Adrenal gland (tissue), 9 donors: ENCODE measurements at regions not wholly inside any gene's neighbourhood (a gene's known extent, or its start where the extent isn't known, plus 50 kb on each side); places are given as distances from the start of the nearest gene placed in this dataset.

Experiments
- DNase-seq, 7 donors: peaks; one replicate each; pipeline ENCODE4 v3.0.0-alpha.2; 2019 to 2020
- H3K27ac ChIP-seq, 5 donors: fragments of 200-600 bp; sonication (generic) in 4 of 5; 1 replicate in 3 of 5; 2 replicates in 2 of 5; pipeline versions ENCODE4 v1.5.1 to v1.8.0; 2016 to 2020; ENCODE audit warnings: mild to moderate bottlenecking in 1 of 5
- H3K27me3 ChIP-seq: fragments of 200-600 bp; 2 replicates; pipeline ENCODE4 v1.8.0; 2021
- H3K36me3 ChIP-seq, 2 donors: fragments of 200-600 bp; replicated peaks in 1 of 2; 1 replicate in 1 of 2; 2 replicates in 1 of 2; pipeline versions ENCODE4 v1.5.1 to v1.8.0; 2018 to 2022
- H3K4me1 ChIP-seq, 2 donors: fragments of 200-600 bp; replicated peaks in 1 of 2; 1 replicate in 1 of 2; 2 replicates in 1 of 2; pipeline versions ENCODE4 v1.5.1 to v1.8.0; 2018 to 2021
- H3K4me3 ChIP-seq, 4 donors: fragments of 200-600 bp; sonication (generic) in 3 of 4; one replicate each; pipeline ENCODE4 v1.5.1; 2016 to 2018
- H3K9me3 ChIP-seq, 3 donors: fragments of 200-600 bp; sonication (generic) in 1 of 3; replicated peaks in 1 of 3; 1 replicate in 2 of 3; 2 replicates in 1 of 3; pipeline versions ENCODE4 v1.5.1 to v1.8.0; 2016 to 2021
- CTCF ChIP-seq, 6 experiments: fragments of 450-650 bp in 4 of 6; fragments of 200-600 bp in 2 of 6; sonication (generic) in 1 of 6; IDR thresholded peaks; 1 replicate in 5 of 6; 2 replicates in 1 of 6; pipeline versions ENCODE4 v1.5.1 to v1.8.0; 2016 to 2021; ENCODE audit warnings: antibody characterized with exemption in 6 of 6, mild to moderate bottlenecking in 2 of 6, moderate library complexity in 1 of 6
- POLR2A ChIP-seq, 2 donors: fragments of 450-650 bp; IDR thresholded peaks; one replicate each; pipeline ENCODE4 v1.6.1; 2017; ENCODE audit warnings: antibody characterized with exemption in 2 of 2, mild to moderate bottlenecking in 2 of 2, moderate library complexity in 1 of 2
- WGBS, 4 donors: extraction: QIAGEN DNeasy Blood & Tissue Kit in 2 of 4; methylation state at CpG; one replicate each; pipeline versions ENCODE4 v1.1.5 to v1.1.7; 2013 to 2017; 5-methylcytosine and 5-hydroxymethylcytosine counted together
- intact Hi-C, 2 donors: fragments of 100-400 bp; cut with DNase I; formaldehyde crosslinking; loops; one replicate each; pipeline versions ENCODE4 v1.14.1 to v1.15.0; 2022 to 2023
- donor health status: healthy with polysubstance abuse.
- donor health status: Bipolar disorder and iron deficiency.
- donor health status: DM: yes; HTN: yes; CAD: no.
- donor health status: DM: no; HTN: no; CAD: no.
- donor health status: DM: no; HTN: no; CAD: no.

GRCh38 chr15:53165988-53166683 is 376.0 kb upstream of the ONECUT1 start:
- no peak for DNase-seq
- intact Hi-C loops = no loop called here
- Histone ChIP-seq H3K27ac (no peak overlapping the region), H3K4me3 (no peak overlapping the region), H3K27me3 (no peaks in the 10 kb centered on the region), H3K9me3 (no peaks in the 10 kb centered on the region), H3K36me3 (no peaks in the 10 kb centered on the region), H3K4me1 (no peaks in the 10 kb centered on the region)
- WGBS, 4 donors = 75 to 83% (median 78%) methylated on average over 7 of the region's 7 CpGs
- TF ChIP-seq CTCF (IDR thresholded peaks at IDR 0.05) = no peak
- TF ChIP-seq POLR2A (IDR thresholded peaks at IDR 0.05) = no peak

GRCh38 chr15:53160092-53160704 is 370.1 kb upstream of the ONECUT1 start:
- peak; percentile 66 to 91 (median 84) for DNase-seq

GRCh38 chr15:53159458-53159857 is 369.3 kb upstream of the ONECUT1 start:
- Histone ChIP-seq H3K4me3 (no peak overlapping the region), H3K27me3 (no peaks in the 10 kb centered on the region), H3K4me1 (no peaks in the 10 kb centered on the region), H3K9me3 (no peaks in the 10 kb centered on the region), H3K27ac (no peak overlapping the region), H3K36me3 (no peaks in the 10 kb centered on the region)
- intact Hi-C loops = no loop called here
- TF ChIP-seq POLR2A (IDR thresholded peaks at IDR 0.05) = no peak
- TF ChIP-seq CTCF (IDR thresholded peaks at IDR 0.05) = no peak
- DNase-seq = no peak

More at GRCh38 chr15:53160092-53160704, 370.1 kb upstream of the ONECUT1 start:
- H3K9me3 ChIP-seq = no peaks in the 10 kb centered on the region
- no peak overlapping the region for H3K27ac ChIP-seq
- no peaks in the 10 kb centered on the region for H3K27me3 ChIP-seq
- no peak overlapping the region for H3K4me3 ChIP-seq
- TF ChIP-seq POLR2A (IDR thresholded peaks at IDR 0.05) (no peak), CTCF (IDR thresholded peaks at IDR 0.05) (no peak)
- no peaks in the 10 kb centered on the region for H3K36me3 ChIP-seq
- no peaks in the 10 kb centered on the region for H3K4me1 ChIP-seq
- intact Hi-C loops = no loop called here
- whole genome bisulfite sequencing, 4 donors = 27 to 41% (median 34%) methylated on average over 3 of the region's 3 CpGs

GRCh38 chr15:53158995-53159394 is 368.9 kb upstream of the ONECUT1 start:
- no peak for DNase-seq
- Histone ChIP-seq H3K36me3 (no peaks in the 10 kb centered on the region), H3K4me1 (no peaks in the 10 kb centered on the region), H3K9me3 (no peaks in the 10 kb centered on the region), H3K27ac (no peak overlapping the region), H3K27me3 (no peaks in the 10 kb centered on the region), H3K4me3 (no peak overlapping the region)
- intact Hi-C loops = no loop called here
- TF ChIP-seq POLR2A (IDR thresholded peaks at IDR 0.05) = no peak
- TF ChIP-seq CTCF (IDR thresholded peaks at IDR 0.05) = no peak
- 90 to 97% (median 95%) methylated on average over 3 of the region's 3 CpGs for WGBS, 4 donors
